NCI-H345 treated with DMSO at 0.1 percent for 48 hours (cell line): ENCODE measurements at regions not wholly inside any gene's neighbourhood (a gene's known extent, or its start where the extent isn't known, plus 50 kb on each side); places are given as distances from the start of the nearest gene placed in this dataset.
"Not testable (repeated sequence)": the region's sequence is repeated elsewhere in the genome, so short reads cannot be mapped to it uniquely, and the experiment has no call there.

Experiments used
- DNase-seq: peaks from one replicate; lab custom pipeline; 2025; ENCODE audit not compliant: unreplicated experiment; lab: John Stamatoyannopoulos, UW

DNA sequence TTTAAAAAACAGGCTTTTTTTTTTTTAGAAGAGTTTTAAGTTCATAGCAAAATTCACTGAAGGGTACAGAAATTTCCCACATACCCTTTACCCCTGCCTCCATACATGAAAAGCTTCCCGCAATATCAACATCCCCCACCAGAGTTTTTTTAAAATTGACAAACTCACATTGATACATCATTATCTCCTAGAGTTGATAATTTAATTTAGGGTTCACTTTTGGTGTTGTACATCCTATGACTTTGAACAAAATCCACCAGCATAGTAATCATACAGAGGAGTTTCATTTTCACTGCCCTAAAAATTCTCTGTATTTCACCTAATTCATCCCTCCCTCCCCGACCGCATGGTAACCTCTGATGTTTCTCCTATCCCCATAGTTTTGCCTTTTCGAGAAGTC lies 53.6 kb upstream of the KCNK2 start:
- DNase-seq: no peak

DNA sequence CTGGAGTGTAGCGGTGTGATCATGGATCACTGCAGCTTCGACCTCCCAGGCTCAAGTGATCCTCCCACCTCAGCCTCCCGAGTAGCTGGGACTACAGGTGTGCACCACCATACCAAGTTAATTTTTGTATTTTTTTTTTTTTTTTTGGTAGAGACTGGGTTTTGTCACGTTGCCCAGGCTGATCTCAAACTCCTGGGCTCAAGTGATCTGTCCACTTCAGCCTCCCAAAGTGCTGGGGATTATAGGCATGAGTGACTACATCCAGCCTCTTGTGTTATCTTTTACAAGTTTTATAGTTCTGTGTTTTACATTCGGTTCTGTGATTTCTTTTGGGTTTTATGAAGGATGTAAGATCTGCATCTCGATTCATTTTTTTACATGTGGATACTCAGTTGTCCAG lies 52.0 kb upstream of the KCNK2 start:
- not testable (repeated sequence) for DNase-seq

DNA sequence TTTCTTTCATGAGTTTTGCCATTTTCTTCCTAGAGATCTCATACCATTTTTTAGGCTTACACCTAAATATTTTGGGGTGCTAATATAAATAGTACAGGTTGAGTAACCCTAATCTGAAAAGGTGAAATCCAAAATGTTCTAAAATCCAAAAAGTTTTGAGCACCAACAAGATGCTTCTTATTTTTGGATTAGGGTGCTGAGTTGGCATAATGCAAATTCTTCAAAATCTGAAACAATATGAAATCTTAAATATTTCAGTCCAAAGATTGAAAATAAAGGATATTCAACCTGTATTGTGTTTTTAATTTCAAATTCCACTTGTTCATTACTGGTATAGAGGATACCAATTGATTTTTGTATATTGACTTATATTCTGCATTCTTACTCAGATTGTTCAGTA lies 51.1 kb upstream of the KCNK2 start:
- DNase-seq: no peak
